GM23248 (cell line): ENCODE measurements at regions not wholly inside any gene's neighbourhood (a gene's known extent, or its start where the extent isn't known, plus 50 kb on each side); places are given as distances from the start of the nearest gene placed in this dataset.

ENCODE experiments used
- EZH2 ChIP-seq: fragments of 200-600 bp; sonication (generic); IDR thresholded peaks from 2 replicates; pipeline ENCODE4 v1.6.1; 2018; ENCODE audit warnings: antibody characterized with exemption, mild to moderate bottlenecking; ENCODE audit not compliant: insufficient read depth, poor library complexity, severe bottlenecking
- EZH2phosphoT487 ChIP-seq: fragments of 200-600 bp; sonication (generic); IDR thresholded peaks from 2 replicates; pipeline ENCODE4 v1.6.1; 2018; ENCODE audit warnings: antibody characterized with exemption, moderate library complexity, mild to moderate bottlenecking, low read depth; ENCODE audit not compliant: insufficient read depth

DNA sequence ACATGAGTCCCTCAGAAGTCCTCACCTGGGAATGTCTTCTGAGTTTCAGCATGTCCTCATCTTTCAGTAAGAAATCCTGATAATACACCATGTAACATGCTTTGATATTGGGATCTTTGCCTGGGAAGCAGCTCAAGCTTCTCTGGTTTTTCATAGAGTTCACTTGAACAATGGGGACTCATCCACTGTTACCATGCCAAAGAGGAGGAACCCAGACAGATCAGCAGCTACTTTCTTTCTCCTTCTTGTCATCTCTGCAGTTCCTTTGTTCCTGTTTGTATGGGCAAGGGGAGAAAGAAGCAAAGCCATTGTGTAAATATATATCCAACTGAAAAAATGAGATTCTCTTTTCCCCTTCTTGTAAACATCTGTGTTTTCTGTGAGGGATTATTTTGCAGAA is 450.6 kb upstream of the HS3ST5 start:
- TF ChIP-seq EZH2 (no peak), EZH2phosphoT487 (no peak)
